AG04449 (cell line): ENCODE measurements at regions not wholly inside any gene's neighbourhood (a gene's known extent, or its start where the extent isn't known, plus 50 kb on each side); places are given as distances from the start of the nearest gene placed in this dataset.

ENCODE experiments used
- CTCF ChIA-PET: fragments of 350-600 bp; formaldehyde crosslinking; extraction: SDS; loops from one replicate; lab custom pipeline; 2021; ENCODE audit warnings: antibody characterized with exemption; lab: Yijun Ruan, JAX
- POLR2A ChIA-PET: fragments of 400-600, 350-600 bp; formaldehyde crosslinking; extraction: SDS; loops from one replicate; lab custom pipeline; 2020; ENCODE audit warnings: antibody characterized with exemption, inconsistent platforms; lab: Yijun Ruan, JAX
- DNase-seq: peaks from one replicate; pipeline ENCODE4 v3.0.0-alpha.2; 2010; ENCODE audit warnings: low read depth, low spot score
- H3K4me3 ChIP-seq: 2 replicates; pipeline ENCODE4 v1.5.1; 2011; ENCODE audit warnings: low read depth, mild to moderate bottlenecking, control low read depth, low read length
- CTCF ChIP-seq: IDR thresholded peaks from one replicate; pipeline ENCODE4 v1.5.1; 2011; ENCODE audit warnings: mild to moderate bottlenecking, moderate library complexity, low read length, control low read depth, inconsistent platforms; ENCODE audit not compliant: insufficient read depth; ENCODE audit errors: missing control alignments

GRCh38 chr3:86229775-86230094 lies 761.2 kb downstream of the VGLL3 start:
- POLR2A ChIA-PET = no interaction called here
- CTCF ChIA-PET = no interaction called here
- TF ChIP-seq CTCF = no peak
- no peak for DNase-seq
- H3K4me3 ChIP-seq = no peak overlapping the region

- ChIA-PET CTCF (no interaction called here), POLR2A (no interaction called here)
- no peak for DNase-seq
- TF ChIP-seq CTCF = no peak
- H3K4me3 ChIP-seq = no peak overlapping the region
Measured at GRCh38 chr3:86229086-86229774, 761.7 kb downstream of the VGLL3 start.

GRCh38 chr3:86228101-86228500 lies 762.8 kb downstream of the VGLL3 start:
- ChIA-PET POLR2A (no interaction called here), CTCF (no interaction called here)
- H3K4me3 ChIP-seq = no peak overlapping the region
- no peak for DNase-seq
- no peak for TF ChIP-seq CTCF

GRCh38 chr3:86225461-86225860 lies 765.5 kb downstream of the VGLL3 start:
- TF ChIP-seq CTCF = no peak
- H3K4me3 ChIP-seq = no peak overlapping the region
- POLR2A ChIA-PET = no interaction called here
- DNase-seq = no peak
- CTCF ChIA-PET = no interaction called here

GRCh38 chr3:86221601-86222000 lies 769.3 kb downstream of the VGLL3 start:
- no peak for DNase-seq

GRCh38 chr3:86208772-86209171 lies 782.2 kb downstream of the VGLL3 start:
- TF ChIP-seq CTCF = no peak
- ChIA-PET POLR2A (no interaction called here), CTCF (no interaction called here)
- H3K4me3 ChIP-seq = no peak overlapping the region
- DNase-seq = no peak

More at GRCh38 chr3:86221601-86222000, 769.3 kb downstream of the VGLL3 start:
- H3K4me3 ChIP-seq = no peak overlapping the region
- POLR2A ChIA-PET = no interaction called here
- TF ChIP-seq CTCF = no peak
- CTCF ChIA-PET = no interaction called here
